ENCODE measurements at regions not wholly inside any gene's neighbourhood (a gene's known extent, or its start where the extent isn't known, plus 50 kb on each side); places are given as distances from the start of the nearest gene placed in this dataset.

- no peaks in the 10 kb centered on the region for H3K27me3 ChIP-seq (ENCODE audit: control insufficient read depth, insufficient read depth, low read length)
- TF ChIP-seq CTCF (IDR thresholded peaks at IDR 0.05; ENCODE audit: insufficient read depth, low read length, poor library complexity, severe bottlenecking), result no peak
- no peak for DNase-seq (ENCODE audit: low read depth)
- no peaks in the 10 kb centered on the region for H3K36me3 ChIP-seq (ENCODE audit: control insufficient read depth, insufficient read depth, low read length)
- no peak overlapping the region for H3K4me3 ChIP-seq (ENCODE audit: low read depth, low read length)
Measured at GRCh38 chr7:145884716-145885514, 231.7 kb upstream of the CNTNAP2 start.

GRCh38 chr7:145876376-145876775 is 240.2 kb upstream of the CNTNAP2 start:
- no peaks in the 10 kb centered on the region for H3K36me3 ChIP-seq (ENCODE audit: control insufficient read depth, insufficient read depth, low read length)
- no peaks in the 10 kb centered on the region for H3K27me3 ChIP-seq (ENCODE audit: control insufficient read depth, insufficient read depth, low read length)
- H3K4me3 ChIP-seq (ENCODE audit: low read depth, low read length), result no peak overlapping the region
- DNase-seq (ENCODE audit: low read depth), result no peak
- no peak for TF ChIP-seq CTCF (IDR thresholded peaks at IDR 0.05; ENCODE audit: insufficient read depth, low read length, poor library complexity, severe bottlenecking)

GRCh38 chr7:145875267-145875666 is 241.3 kb upstream of the CNTNAP2 start:
- no peak overlapping the region for H3K4me3 ChIP-seq (ENCODE audit: low read depth, low read length)
- no peak for TF ChIP-seq CTCF (IDR thresholded peaks at IDR 0.05; ENCODE audit: insufficient read depth, low read length, poor library complexity, severe bottlenecking)
- no peaks in the 10 kb centered on the region for H3K36me3 ChIP-seq (ENCODE audit: control insufficient read depth, insufficient read depth, low read length)
- no peaks in the 10 kb centered on the region for H3K27me3 ChIP-seq (ENCODE audit: control insufficient read depth, insufficient read depth, low read length)
- no peak for DNase-seq (ENCODE audit: low read depth)

GRCh38 chr7:145868935-145869334 is 247.7 kb upstream of the CNTNAP2 start:
- DNase-seq (ENCODE audit: low read depth), result no peak
- no peaks in the 10 kb centered on the region for H3K27me3 ChIP-seq (ENCODE audit: control insufficient read depth, insufficient read depth, low read length)
- TF ChIP-seq CTCF (IDR thresholded peaks at IDR 0.05; ENCODE audit: insufficient read depth, low read length, poor library complexity, severe bottlenecking), result no peak
- no peaks in the 10 kb centered on the region for H3K36me3 ChIP-seq (ENCODE audit: control insufficient read depth, insufficient read depth, low read length)
- H3K4me3 ChIP-seq (ENCODE audit: low read depth, low read length), result no peak overlapping the region

- no peaks in the 10 kb centered on the region for H3K36me3 ChIP-seq (ENCODE audit: control insufficient read depth, insufficient read depth, low read length)
- DNase-seq (ENCODE audit: low read depth), result no peak
Measured at GRCh38 chr7:145862212-145862611, 254.4 kb upstream of the CNTNAP2 start.

More at GRCh38 chr7:145862212-145862611, 254.4 kb upstream of the CNTNAP2 start:
- Histone ChIP-seq H3K27me3 (ENCODE audit: control insufficient read depth, insufficient read depth, low read length) (no peaks in the 10 kb centered on the region), H3K4me3 (ENCODE audit: low read depth, low read length) (no peak overlapping the region)
- TF ChIP-seq CTCF (IDR thresholded peaks at IDR 0.05; ENCODE audit: insufficient read depth, low read length, poor library complexity, severe bottlenecking), result no peak
